ENCODE measurements at regions not wholly inside any gene's neighbourhood (a gene's known extent, or its start where the extent isn't known, plus 50 kb on each side); places are given as distances from the start of the nearest gene placed in this dataset.

DNA sequence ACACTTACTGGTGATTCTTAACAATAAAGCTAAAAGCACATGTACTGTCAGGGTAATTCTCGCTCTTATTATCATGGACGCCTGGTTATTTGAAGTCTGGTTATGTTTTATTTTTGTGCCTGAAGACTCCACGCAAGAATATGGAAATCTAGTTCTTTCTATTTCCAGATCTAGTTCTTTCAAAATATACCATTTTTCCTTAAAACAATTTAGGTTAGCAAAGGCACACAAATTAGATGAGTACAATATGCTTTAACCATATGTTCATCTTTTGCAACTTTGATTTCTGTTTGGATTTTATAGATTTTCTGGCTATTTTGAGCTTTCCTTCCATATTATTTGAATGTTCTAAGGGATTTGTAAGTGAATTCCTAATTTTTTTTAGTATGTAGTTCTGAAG lies 1783.1 kb downstream of the PCDH7 start:
- Histone ChIP-seq H3K9me3 (no peaks in the 10 kb centered on the region), H3K27me3 (no peaks in the 10 kb centered on the region), H3K27ac (no peak overlapping the region), H3K36me3 (no peaks in the 10 kb centered on the region), H3K4me1 (peaks cover 0 to 4% (median 0%) of the 10 kb centered on the region in 4 donors), H3K4me3 (no peak overlapping the region)
- DNase-seq (no peak), ATAC-seq (no peak)
- intact Hi-C loops (cut with DNase I) = no loop called here
- TF ChIP-seq POLR2A (IDR thresholded peaks at IDR 0.05) = no peak
- TF ChIP-seq, protein P1, sequence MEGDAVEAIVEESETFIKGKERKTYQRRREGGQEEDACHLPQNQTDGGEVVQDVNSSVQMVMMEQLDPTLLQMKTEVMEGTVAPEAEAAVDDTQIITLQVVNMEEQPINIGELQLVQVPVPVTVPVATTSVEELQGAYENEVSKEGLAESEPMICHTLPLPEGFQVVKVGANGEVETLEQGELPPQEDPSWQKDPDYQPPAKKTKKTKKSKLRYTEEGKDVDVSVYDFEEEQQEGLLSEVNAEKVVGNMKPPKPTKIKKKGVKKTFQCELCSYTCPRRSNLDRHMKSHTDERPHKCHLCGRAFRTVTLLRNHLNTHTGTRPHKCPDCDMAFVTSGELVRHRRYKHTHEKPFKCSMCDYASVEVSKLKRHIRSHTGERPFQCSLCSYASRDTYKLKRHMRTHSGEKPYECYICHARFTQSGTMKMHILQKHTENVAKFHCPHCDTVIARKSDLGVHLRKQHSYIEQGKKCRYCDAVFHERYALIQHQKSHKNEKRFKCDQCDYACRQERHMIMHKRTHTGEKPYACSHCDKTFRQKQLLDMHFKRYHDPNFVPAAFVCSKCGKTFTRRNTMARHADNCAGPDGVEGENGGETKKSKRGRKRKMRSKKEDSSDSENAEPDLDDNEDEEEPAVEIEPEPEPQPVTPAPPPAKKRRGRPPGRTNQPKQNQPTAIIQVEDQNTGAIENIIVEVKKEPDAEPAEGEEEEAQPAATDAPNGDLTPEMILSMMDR (IDR thresholded peaks at IDR 0.05) = no peak
- 87% methylated on average over 3 of the region's 3 CpGs for WGBS (ENCODE audit: insufficient coverage, low coverage, low lambda C conversion rate, missing lambda C conversion rate)

DNA sequence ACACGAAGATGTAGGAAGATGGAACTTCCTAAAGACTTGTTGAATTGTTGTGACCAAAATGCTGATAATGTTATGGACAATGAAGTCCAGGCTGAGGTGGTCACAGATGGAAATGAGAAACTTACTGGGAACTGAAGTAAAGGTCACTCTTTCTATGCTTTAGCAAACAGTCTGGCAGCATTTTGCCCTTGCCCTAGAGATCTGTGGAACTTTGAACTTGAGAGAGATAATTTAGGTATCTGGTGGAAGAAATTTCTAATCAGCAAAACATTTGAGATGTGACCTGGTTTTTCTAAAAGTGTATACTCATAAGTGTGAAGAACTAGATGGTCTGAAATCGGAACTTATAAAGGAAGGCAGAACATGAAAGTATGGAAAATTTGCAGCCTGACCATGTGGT lies 1785.9 kb downstream of the PCDH7 start:
- Histone ChIP-seq H3K9me3 (no peaks in the 10 kb centered on the region), H3K27ac (no peak overlapping the region), H3K4me3 (no peak overlapping the region), H3K4me1 (peaks cover 0 to 4% (median 0%) of the 10 kb centered on the region in 4 donors), H3K27me3 (no peaks in the 10 kb centered on the region), H3K36me3 (no peaks in the 10 kb centered on the region)
- no peak for DNase-seq
- 41% methylated on average over 2 of the region's 2 CpGs for WGBS (ENCODE audit: insufficient coverage, low coverage, low lambda C conversion rate, missing lambda C conversion rate)
- intact Hi-C loops (cut with DNase I) = no loop called here
- ATAC-seq = peak in 1 of 4 donors; percentile 50
- TF ChIP-seq, protein P1 (IDR thresholded peaks at IDR 0.05) = no peak
- no peak for TF ChIP-seq POLR2A (IDR thresholded peaks at IDR 0.05)

DNA sequence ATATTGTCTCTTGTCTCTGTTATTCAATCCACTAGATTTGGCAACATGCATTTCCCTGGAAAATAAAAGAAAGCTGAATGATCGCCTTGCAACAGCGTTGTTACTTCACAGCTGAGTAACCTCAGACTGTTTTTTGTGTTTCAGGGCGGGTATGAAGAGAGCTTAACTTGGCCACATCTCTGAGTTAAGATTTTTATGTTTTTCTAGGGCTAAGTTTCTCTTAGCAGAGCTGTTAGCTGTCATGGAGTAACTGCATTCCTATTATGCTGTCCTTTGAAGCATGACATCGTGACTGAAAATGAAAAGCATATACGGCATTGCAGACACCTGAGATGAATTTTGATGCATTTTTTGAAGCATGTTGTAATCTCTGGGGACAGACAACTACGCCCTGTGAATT lies 1798.9 kb downstream of the PCDH7 start:
- ATAC-seq = no peak
- Histone ChIP-seq H3K27ac (no peak overlapping the region), H3K27me3 (no peaks in the 10 kb centered on the region), H3K36me3 (no peaks in the 10 kb centered on the region), H3K4me3 (no peak overlapping the region), H3K9me3 (no peaks in the 10 kb centered on the region), H3K4me1 (no peaks in the 10 kb centered on the region)
- TF ChIP-seq, protein P1 (IDR thresholded peaks at IDR 0.05) = no peak
- no peak for TF ChIP-seq POLR2A (IDR thresholded peaks at IDR 0.05)
- no peak for DNase-seq
- intact Hi-C loops (cut with DNase I) = no loop called here
- WGBS (ENCODE audit: insufficient coverage, low coverage, low lambda C conversion rate, missing lambda C conversion rate) = 60% methylated on average over 6 of the region's 6 CpGs

DNA sequence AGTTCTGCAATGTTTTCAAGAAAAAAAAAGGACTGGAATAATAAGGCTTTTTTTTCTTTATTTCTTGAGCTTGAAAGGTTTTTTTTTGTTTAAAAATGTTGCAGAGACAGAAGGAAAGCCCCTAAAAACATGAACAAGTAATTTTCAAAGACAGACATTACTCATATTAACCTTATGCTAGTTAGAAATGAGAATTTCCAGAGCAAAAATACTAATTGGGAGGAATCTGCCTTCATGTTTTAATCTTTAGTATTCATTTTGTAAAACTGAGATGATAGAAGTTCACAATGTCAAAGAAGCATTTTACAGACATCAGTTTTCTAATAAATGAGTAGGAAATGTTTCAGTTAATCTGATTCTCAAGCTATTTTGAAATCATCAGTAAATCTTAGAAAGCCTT lies 1805.3 kb downstream of the PCDH7 start:
- no peak overlapping the region for H3K27ac ChIP-seq
- TF ChIP-seq, protein P1 (IDR thresholded peaks at IDR 0.05) = no peak
- no peak for TF ChIP-seq POLR2A (IDR thresholded peaks at IDR 0.05)
- H3K9me3 ChIP-seq = no peaks in the 10 kb centered on the region
- DNase-seq (no peak), ATAC-seq (no peak)
- intact Hi-C loops (cut with DNase I) = no loop called here
- H3K4me3 ChIP-seq = no peak overlapping the region
- no peaks in the 10 kb centered on the region for H3K27me3 ChIP-seq
- H3K4me1 ChIP-seq = no peaks in the 10 kb centered on the region
- no peaks in the 10 kb centered on the region for H3K36me3 ChIP-seq

DNA sequence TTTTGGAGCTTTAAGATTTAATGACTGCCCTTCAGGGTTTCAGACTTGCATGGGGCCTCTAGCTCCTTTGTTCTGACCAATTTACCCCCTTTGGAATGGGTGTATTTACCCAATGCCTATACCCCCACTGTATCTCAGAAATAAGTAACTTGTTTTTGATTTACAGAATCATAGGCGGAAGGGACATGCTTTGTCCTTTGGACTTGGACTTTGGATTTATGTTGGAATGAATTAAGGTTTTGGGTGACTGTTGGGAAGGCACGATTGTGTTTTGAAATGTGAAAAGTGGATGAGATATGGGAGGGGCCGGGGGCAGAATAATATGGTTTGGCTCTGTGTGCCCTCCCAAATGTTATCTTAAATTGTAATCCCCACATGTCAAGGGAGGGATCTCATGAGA lies 1824.7 kb downstream of the PCDH7 start:
- Histone ChIP-seq H3K4me1 (peaks cover 0 to 6% (median 0%) of the 10 kb centered on the region in 4 donors), H3K4me3 (no peak overlapping the region), H3K27ac (no peak overlapping the region), H3K27me3 (no peaks in the 10 kb centered on the region), H3K9me3 (no peaks in the 10 kb centered on the region), H3K36me3 (no peaks in the 10 kb centered on the region)
- intact Hi-C loops (cut with DNase I) = no loop called here
- DNase-seq = no peak
- 44% methylated on average over 3 of the region's 3 CpGs for WGBS (ENCODE audit: insufficient coverage, low coverage, low lambda C conversion rate, missing lambda C conversion rate)
- TF ChIP-seq, protein P1 (IDR thresholded peaks at IDR 0.05) = no peak
- no peak for TF ChIP-seq POLR2A (IDR thresholded peaks at IDR 0.05)
- ATAC-seq = peak in 2 of 4 donors; percentile 30 to 40

Measured in right lobe of liver (tissue), 6 donors.